Left kidney (tissue), 1 donor: ENCODE measurements at regions not wholly inside any gene's neighbourhood (a gene's known extent, or its start where the extent isn't known, plus 50 kb on each side); places are given as distances from the start of the nearest gene placed in this dataset.
"Not testable (repeated sequence)": the region's sequence is repeated elsewhere in the genome, so short reads cannot be mapped to it uniquely, and the experiment has no call there.

ENCODE experiments used
- DNase-seq: peaks from one replicate; pipeline ENCODE4 v3.0.0-alpha.2; 2013

- no peak for DNase-seq
These were observed 171.8 kb upstream of the GCFC2 start for GRCh38 chr2:75882530-75882929.

DNA sequence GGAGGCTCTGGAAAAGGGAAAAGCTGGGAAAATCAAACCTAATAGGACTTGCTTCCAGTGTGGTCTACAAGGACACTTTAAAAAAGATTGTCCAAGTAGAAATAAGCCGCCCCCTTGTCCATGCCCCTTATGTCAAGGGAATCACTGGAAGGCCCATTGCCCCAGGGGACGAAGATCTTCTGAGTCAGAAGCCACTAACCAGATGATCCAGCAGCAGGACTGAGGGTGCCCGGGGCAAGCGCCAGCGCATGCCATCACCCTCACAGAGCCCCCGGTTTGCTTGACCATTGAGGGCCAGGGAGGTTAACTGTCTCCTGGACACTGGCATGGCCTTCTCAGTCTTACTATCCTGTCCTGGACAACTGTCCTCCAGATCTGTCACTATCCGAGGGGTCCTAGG, 164.9 kb upstream of the GCFC2 start:
- not testable (repeated sequence) for DNase-seq

DNA sequence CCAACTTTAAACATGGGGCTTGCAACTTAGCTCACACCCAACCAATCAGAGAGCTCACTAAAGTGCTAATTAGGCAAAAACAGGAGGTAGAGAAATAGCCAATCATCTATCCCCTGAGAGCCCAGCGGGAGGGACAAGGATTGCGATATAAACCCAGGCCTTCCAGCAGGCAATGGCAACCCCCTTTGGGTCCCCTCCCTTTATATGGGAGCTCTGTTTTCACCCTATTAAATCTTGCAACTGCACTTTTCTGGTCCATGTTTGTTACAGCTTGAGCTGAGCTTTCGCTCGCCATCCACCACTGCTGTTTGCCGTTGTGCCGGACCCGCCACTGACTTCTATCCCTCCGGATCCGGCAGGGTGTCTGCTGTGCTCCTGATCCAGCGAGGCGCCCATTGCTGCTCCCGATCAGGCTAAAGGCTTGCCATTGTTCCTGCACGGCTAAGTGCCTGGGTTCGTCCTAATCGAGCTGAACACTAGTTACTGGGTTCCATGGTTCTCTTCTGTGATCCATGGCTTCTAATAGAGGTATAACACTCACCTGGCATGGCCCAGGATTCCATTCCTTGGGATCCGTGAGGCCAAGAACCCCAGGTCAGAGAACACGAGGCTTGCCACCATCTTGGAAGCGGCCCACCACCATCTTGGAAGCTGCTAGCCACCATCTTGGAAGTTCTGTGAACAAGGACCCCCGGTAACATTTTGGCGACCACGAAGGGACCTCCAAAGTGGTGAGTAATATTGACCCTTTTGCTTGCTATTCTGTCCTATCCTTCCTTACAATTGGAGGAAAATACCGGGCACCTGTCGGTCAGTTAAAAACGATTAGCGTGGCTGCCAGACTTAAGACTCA, 161.3 kb upstream of the GCFC2 start:
- not testable (repeated sequence) for DNase-seq

GRCh38 chr2:75870651-75871137, 160.0 kb upstream of the GCFC2 start:
- DNase-seq = no peak

- no peak for DNase-seq
These were observed 159.4 kb upstream of the GCFC2 start for GRCh38 chr2:75870133-75870532.

DNA sequence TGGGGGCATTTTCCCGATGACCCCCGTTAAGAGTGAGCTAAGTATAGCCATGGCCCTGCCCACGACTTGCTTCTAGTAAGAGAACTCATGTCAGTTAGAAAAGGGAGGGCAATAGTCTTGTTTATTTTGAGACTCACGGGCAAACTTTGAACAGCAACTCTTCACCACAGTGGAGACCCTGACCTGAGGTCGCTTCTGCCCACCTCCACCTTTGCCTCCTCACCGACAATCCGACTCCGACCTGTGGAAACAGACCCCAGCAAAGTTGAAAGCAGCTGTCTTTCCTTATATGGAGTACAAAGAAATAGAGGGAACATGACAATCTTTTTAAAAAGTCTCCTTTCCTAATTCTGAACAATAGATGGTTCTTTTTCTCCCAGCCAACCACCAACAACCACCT, 155.0 kb upstream of the GCFC2 start:
- DNase-seq = no peak

DNA sequence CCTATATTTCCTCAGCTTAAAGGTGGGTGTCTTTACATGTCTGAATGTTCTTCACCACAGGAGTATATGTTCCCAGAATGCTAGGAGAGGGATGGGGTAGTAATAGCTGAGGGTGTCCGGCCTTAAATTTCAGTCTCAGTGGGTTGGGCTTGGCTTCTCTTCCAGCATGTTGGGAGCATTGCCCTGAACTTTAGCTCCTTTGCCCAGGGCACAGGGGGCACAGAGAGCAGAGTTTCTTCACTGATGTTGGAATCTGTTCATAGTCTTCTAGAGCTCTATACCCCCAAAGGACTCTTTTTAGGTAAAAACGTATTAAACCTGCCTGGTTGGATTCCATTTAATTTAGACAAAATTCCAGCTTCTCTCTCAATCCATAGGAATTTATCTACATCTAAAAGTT, 154.4 kb upstream of the GCFC2 start:
- DNase-seq = no peak

- DNase-seq = no peak
These were observed 151.8 kb upstream of the GCFC2 start for GRCh38 chr2:75862547-75862946.

- DNase-seq = no peak
These were observed 142.7 kb upstream of the GCFC2 start for GRCh38 chr2:75853436-75853835.

- no peak for DNase-seq
These were observed 141.9 kb upstream of the GCFC2 start for GRCh38 chr2:75852639-75853038.

DNA sequence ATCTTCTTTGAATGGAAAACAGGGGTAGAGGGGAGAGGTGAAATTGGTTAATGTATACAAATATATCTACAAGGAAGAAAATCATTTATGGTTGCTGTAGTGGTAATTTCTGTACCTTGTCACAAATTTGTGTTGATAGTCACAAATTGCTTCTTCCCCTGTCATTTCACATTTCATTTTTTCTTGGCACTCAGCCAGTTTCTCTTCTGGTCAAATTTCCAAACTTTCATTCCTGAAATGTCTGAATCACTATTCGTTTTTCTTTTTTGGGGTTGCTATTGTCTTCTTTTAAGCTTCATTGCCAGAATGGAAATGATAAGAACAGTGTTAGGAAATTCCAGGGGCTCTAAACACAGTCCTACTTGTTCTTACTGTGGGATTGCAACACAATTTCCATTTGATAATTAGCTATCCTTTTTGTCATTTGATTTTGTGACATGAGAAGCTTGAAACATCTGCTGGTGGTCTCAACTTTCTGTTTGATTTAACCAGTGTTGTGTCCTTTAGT, 136.0 kb upstream of the GCFC2 start:
- no peak for DNase-seq

- DNase-seq = no peak
These were observed 133.9 kb upstream of the GCFC2 start for GRCh38 chr2:75844651-75845050.

- not testable (repeated sequence) for DNase-seq
These were observed 123.9 kb upstream of the GCFC2 start for GRCh38 chr2:75834588-75834987.

DNA sequence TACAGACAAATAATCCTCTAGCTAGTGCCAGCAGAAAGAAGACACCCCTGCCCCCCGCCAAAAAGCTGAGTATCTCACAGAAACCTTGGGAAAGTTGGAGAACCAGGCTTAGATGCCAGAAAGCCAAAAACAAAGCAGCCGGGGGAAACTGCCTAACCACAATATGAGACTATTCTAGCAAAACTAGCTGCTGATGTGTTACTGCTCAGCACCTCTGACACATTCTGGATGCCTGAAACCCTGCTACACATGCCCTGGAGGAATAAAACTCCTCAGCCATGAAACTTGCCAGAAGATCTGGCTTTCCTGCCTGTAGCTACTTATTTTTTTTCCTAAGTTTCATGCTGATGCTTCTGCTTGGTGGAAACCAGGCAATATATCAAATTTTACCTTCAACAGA, 122.7 kb upstream of the GCFC2 start:
- no peak for DNase-seq

GRCh38 chr2:75828826-75829225, 118.1 kb upstream of the GCFC2 start:
- DNase-seq = no peak

DNA sequence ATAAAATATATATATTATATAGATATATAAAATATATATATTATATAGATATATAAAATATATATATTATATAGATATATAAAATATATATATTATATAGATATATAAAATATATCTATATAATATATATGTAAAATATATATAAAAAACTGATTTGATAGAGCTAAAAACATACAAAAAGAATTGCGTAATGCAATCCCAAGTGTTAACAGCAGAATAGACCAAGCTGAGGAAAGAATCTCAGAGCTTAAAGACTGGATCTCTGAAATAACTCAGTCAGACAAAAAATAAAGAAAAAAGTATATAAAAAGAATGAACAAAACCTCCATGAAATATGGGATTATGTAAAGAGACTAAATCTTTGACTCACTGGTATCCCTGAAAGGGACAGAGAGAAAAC, 112.8 kb upstream of the GCFC2 start:
- DNase-seq = not testable (repeated sequence)

DNA sequence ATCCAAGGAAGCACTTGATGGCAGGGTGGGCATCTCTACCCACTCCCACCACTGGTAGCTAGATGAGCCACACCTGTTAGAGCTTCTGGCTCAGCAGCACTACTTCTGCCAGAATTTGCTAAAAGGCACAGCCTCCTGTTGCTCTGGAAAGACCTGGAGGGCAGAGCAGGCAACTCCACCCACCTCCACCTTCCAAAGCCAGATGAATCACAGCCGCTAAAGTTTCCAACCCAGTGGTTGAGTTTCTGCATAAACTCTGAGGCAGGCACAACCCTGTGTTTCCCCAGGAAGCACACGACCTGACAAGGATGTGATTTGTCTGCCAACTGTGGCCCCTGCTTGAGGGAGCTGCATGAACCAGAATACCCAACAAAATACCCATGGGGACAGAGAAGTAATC, 111.6 kb upstream of the GCFC2 start:
- DNase-seq = no peak

- DNase-seq = no peak
These were observed 110.0 kb upstream of the GCFC2 start for GRCh38 chr2:75820693-75821092.

- no peak for DNase-seq
These were observed 100.1 kb upstream of the GCFC2 start for GRCh38 chr2:75810611-75811330.

GRCh38 chr2:75808793-75809535, 98.2 kb upstream of the GCFC2 start:
- DNase-seq = no peak

- DNase-seq = no peak
These were observed 97.3 kb upstream of the GCFC2 start for GRCh38 chr2:75807992-75808391.

GRCh38 chr2:75801234-75801982, 90.7 kb upstream of the GCFC2 start:
- DNase-seq = no peak
